Fibroblast of lung (primary cell): ENCODE measurements at regions not wholly inside any gene's neighbourhood (a gene's known extent, or its start where the extent isn't known, plus 50 kb on each side); places are given as distances from the start of the nearest gene placed in this dataset.

ENCODE experiments used
- DNase-seq, 2 donors: peaks; one replicate each; pipeline versions ENCODE4 v3.0.0 to v3.0.0-alpha.2; 2010; ENCODE audit warnings: low read depth in 2 of 2
- H2AFZ ChIP-seq: 2 replicates; pipeline ENCODE4 v1.5.1; 2012; ENCODE audit warnings: low read length, control low read depth, inconsistent platforms
- H3K27ac ChIP-seq: 2 replicates; pipeline ENCODE4 v1.5.1; 2011; ENCODE audit warnings: low read length, control low read depth; ENCODE audit not compliant: insufficient read depth
- H3K27me3 ChIP-seq: 2 replicates; pipeline ENCODE4 v1.5.1; 2011; ENCODE audit warnings: mild to moderate bottlenecking, low read length; ENCODE audit not compliant: control insufficient read depth, insufficient read depth
- H3K36me3 ChIP-seq: 2 replicates; pipeline ENCODE4 v1.5.1; 2011; ENCODE audit warnings: low read length; ENCODE audit not compliant: control insufficient read depth, insufficient read depth
- H3K4me1 ChIP-seq: 2 replicates; pipeline ENCODE4 v1.5.1; 2011; ENCODE audit warnings: low read length; ENCODE audit not compliant: control insufficient read depth, insufficient read depth; ENCODE audit errors: extremely low read depth
- H3K4me2 ChIP-seq: 2 replicates; pipeline ENCODE4 v1.5.1; 2011; ENCODE audit warnings: low read length, control low read depth; ENCODE audit not compliant: insufficient read depth; ENCODE audit errors: extremely low read depth
- H3K4me3 ChIP-seq, 4 experiments: fragments of 200-600 bp in 1 of 4; sonication (generic) in 1 of 4; replicated peaks in 1 of 4; 2 replicates each; pipeline ENCODE4 v1.5.1; 2011 to 2016; ENCODE audit warnings: low read length in 4 of 4, low read depth in 3 of 4, mild to moderate bottlenecking in 3 of 4, control low read depth in 2 of 4, inconsistent platforms in 1 of 4, mixed read lengths in 1 of 4; ENCODE audit not compliant: insufficient read depth in 1 of 4; ENCODE audit errors: control extremely low read depth in 1 of 4
- H3K79me2 ChIP-seq: 2 replicates; pipeline ENCODE4 v1.5.1; 2012; ENCODE audit warnings: mild to moderate bottlenecking, low read length, inconsistent platforms; ENCODE audit not compliant: control insufficient read depth, insufficient read depth
- H3K9ac ChIP-seq: 2 replicates; pipeline ENCODE4 v1.5.1; 2011; ENCODE audit warnings: mild to moderate bottlenecking, low read length, control low read depth; ENCODE audit not compliant: insufficient read depth
- H3K9me3 ChIP-seq: 2 replicates; pipeline ENCODE4 v1.5.1; 2012; ENCODE audit warnings: low read depth, low read length; ENCODE audit not compliant: control insufficient read depth, insufficient read depth
- H4K20me1 ChIP-seq: 2 replicates; pipeline ENCODE4 v1.5.1; 2011; ENCODE audit warnings: low read length; ENCODE audit not compliant: control insufficient read depth, insufficient read depth; ENCODE audit errors: extremely low read depth
- EZH2 ChIP-seq: IDR thresholded peaks from 2 replicates; pipeline ENCODE4 v1.5.1; 2012; ENCODE audit warnings: low read length, control low read depth, mild to moderate bottlenecking; ENCODE audit errors: missing control alignments
- TF ChIP-seq, protein P1 (sequence below), 2 donors: IDR thresholded peaks in 1 of 2; conservative IDR thresholded peaks in 1 of 2; 1 replicate in 1 of 2; 2 replicates in 1 of 2; pipeline ENCODE4 v1.5.1; 2011 to 2012; ENCODE audit warnings: low read length in 2 of 2, control low read depth in 1 of 2, inconsistent platforms in 1 of 2, low read depth in 1 of 2, mild to moderate bottlenecking in 1 of 2

DNA sequence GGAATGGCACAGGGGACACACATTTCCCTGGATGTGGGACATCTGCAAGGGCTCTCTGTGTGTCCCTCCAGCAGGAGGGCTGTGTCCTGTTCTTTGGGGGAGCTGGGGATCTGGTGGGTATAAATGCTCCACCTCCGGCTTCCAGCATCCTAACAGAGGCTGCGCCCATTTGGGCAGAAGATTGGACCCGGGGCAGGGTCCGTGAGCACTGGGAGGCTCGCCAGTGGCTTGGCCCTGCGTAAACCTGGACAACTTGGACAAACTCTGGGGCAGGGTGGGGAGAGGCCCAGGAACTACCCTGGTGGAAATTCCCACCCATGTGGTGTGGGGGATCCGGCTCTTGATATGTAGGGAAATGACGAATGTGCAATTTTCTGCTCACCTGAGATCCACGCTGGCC is 80.9 kb downstream of the GADD45G start:
- Histone ChIP-seq H3K4me1 (no peaks in the 10 kb centered on the region), H3K9me3 (no peaks in the 10 kb centered on the region), H3K79me2 (no peaks in the 10 kb centered on the region), H3K9ac (no peak overlapping the region), H3K4me3 (no peak overlapping the region), H3K27ac (no peak overlapping the region), H4K20me1 (no peaks in the 10 kb centered on the region), H2AFZ (no peak overlapping the region), H3K27me3 (no peaks in the 10 kb centered on the region), H3K36me3 (no peaks in the 10 kb centered on the region), H3K4me2 (no peak overlapping the region)
- no peak for DNase-seq
- TF ChIP-seq EZH2, result no peak
- TF ChIP-seq, protein P1, sequence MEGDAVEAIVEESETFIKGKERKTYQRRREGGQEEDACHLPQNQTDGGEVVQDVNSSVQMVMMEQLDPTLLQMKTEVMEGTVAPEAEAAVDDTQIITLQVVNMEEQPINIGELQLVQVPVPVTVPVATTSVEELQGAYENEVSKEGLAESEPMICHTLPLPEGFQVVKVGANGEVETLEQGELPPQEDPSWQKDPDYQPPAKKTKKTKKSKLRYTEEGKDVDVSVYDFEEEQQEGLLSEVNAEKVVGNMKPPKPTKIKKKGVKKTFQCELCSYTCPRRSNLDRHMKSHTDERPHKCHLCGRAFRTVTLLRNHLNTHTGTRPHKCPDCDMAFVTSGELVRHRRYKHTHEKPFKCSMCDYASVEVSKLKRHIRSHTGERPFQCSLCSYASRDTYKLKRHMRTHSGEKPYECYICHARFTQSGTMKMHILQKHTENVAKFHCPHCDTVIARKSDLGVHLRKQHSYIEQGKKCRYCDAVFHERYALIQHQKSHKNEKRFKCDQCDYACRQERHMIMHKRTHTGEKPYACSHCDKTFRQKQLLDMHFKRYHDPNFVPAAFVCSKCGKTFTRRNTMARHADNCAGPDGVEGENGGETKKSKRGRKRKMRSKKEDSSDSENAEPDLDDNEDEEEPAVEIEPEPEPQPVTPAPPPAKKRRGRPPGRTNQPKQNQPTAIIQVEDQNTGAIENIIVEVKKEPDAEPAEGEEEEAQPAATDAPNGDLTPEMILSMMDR (conservative IDR thresholded peaks at IDR 0.05 in 1 of 2, IDR thresholded peaks at IDR 0.05 in 1 of 2; ENCODE audit: low read depth in 1 of 2, low read length in 2 of 2), result no peak

- TF ChIP-seq, protein P1 (conservative IDR thresholded peaks at IDR 0.05 in 1 of 2, IDR thresholded peaks at IDR 0.05 in 1 of 2; ENCODE audit: low read depth in 1 of 2, low read length in 2 of 2), result no peak
- no peak for TF ChIP-seq EZH2
- Histone ChIP-seq H3K4me3 (no peak overlapping the region), H2AFZ (no peak overlapping the region), H3K79me2 (no peaks in the 10 kb centered on the region), H3K27ac (no peak overlapping the region), H3K9ac (no peak overlapping the region), H3K36me3 (no peaks in the 10 kb centered on the region), H3K9me3 (no peaks in the 10 kb centered on the region), H3K4me1 (no peaks in the 10 kb centered on the region), H3K27me3 (no peaks in the 10 kb centered on the region), H3K4me2 (no peak overlapping the region), H4K20me1 (no peaks in the 10 kb centered on the region)
- no peak for DNase-seq
Observed at GRCh38 chr9:89686126-89686525, 81.3 kb downstream of the GADD45G start.

DNA sequence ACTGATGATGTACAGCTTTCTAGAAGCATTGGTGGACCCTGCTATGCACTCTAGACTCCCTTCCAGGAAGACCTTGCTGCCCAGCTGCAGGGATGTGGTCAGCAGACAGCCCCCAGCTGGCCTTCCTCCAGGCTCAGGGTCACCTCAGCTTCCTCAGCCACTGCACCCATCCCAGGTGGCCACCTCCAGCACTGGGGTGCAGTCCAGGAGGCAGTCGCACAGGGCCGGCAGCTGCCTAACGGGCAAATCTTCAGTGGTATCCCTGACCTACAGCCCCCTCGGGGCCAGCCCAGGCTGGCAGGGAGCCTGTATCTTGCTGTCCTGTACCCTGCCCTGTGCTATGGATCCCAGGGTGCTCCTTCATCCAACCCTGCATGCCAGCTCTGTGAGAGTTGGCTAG is 81.8 kb downstream of the GADD45G start:
- Histone ChIP-seq H3K4me3 (no peak overlapping the region), H3K9me3 (no peaks in the 10 kb centered on the region), H2AFZ (no peak overlapping the region), H3K9ac (no peak overlapping the region), H4K20me1 (no peaks in the 10 kb centered on the region), H3K36me3 (no peaks in the 10 kb centered on the region), H3K27me3 (no peaks in the 10 kb centered on the region), H3K4me2 (no peak overlapping the region), H3K4me1 (no peaks in the 10 kb centered on the region), H3K27ac (no peak overlapping the region), H3K79me2 (no peaks in the 10 kb centered on the region)
- TF ChIP-seq, protein P1 (conservative IDR thresholded peaks at IDR 0.05 in 1 of 2, IDR thresholded peaks at IDR 0.05 in 1 of 2; ENCODE audit: low read depth in 1 of 2, low read length in 2 of 2), result no peak
- no peak for TF ChIP-seq EZH2
- no peak for DNase-seq
